SJSA1 (cell line): ENCODE measurements at regions not wholly inside any gene's neighbourhood (a gene's known extent, or its start where the extent isn't known, plus 50 kb on each side); places are given as distances from the start of the nearest gene placed in this dataset.

Experiments used
- DNase-seq, 2 experiments: peaks; one replicate each; pipeline ENCODE4 v3.0.0-alpha.2; 2015 to 2020; ENCODE audit warnings: low spot score in 2 of 2, low read depth in 1 of 2
- H3K27ac ChIP-seq: fragments of 250-450 bp; sonication (Bioruptor Pico); 2 replicates; pipeline ENCODE4 v1.5.1; 2020; ENCODE audit warnings: mild to moderate bottlenecking, moderate library complexity
- H3K27me3 ChIP-seq: fragments of 250-450 bp; sonication (Bioruptor Pico); replicated peaks from 2 replicates; pipeline ENCODE4 v1.5.1; 2020; ENCODE audit warnings: mild to moderate bottlenecking, moderate library complexity
- H3K36me3 ChIP-seq: fragments of 250-450 bp; sonication (Bioruptor Pico); 2 replicates; pipeline ENCODE4 v1.5.1; 2020; ENCODE audit warnings: mild to moderate bottlenecking
- H3K4me1 ChIP-seq: fragments of 250-450 bp; sonication (Bioruptor Pico); replicated peaks from 2 replicates; pipeline ENCODE4 v1.6.1; 2021; ENCODE audit warnings: mild to moderate bottlenecking
- H3K4me3 ChIP-seq: fragments of 250-450 bp; sonication (Bioruptor Pico); 2 replicates; pipeline ENCODE4 v1.5.1; 2020; ENCODE audit warnings: mild to moderate bottlenecking
- H3K9me3 ChIP-seq: fragments of 250-450 bp; sonication (Bioruptor Pico); replicated peaks from 2 replicates; pipeline ENCODE4 v1.5.1; 2020; ENCODE audit warnings: mild to moderate bottlenecking

GRCh38 chr19:30890033-30890432 is 459.2 kb downstream of the TSHZ3 start:
- Histone ChIP-seq H3K4me3 (no peak overlapping the region), H3K27ac (no peak overlapping the region), H3K4me1 (no peaks in the 10 kb centered on the region), H3K36me3 (no peaks in the 10 kb centered on the region), H3K27me3 (peaks cover 2% of the 10 kb centered on the region; the same call in 1 of the 2 replicates), H3K9me3 (no peaks in the 10 kb centered on the region)
- no peak for DNase-seq

DNA sequence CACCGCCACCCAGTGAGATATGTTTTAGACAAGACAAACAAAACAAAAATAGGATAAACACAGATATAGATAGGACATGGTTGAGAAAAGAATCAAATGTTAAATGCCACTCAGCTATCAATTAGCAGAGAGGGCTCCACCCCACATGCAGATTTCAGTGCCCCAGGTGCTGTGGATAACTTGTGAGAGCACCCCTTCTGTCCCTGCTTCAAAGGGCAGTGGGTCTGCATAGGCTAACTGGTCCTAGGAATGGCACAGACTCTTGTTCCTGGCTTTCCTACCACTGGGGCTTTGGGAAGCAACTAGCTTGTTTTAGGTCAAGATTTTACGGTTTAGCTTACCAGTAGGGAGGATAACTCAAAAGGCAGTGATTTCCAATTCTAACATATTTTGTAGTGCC is 460.3 kb downstream of the TSHZ3 start:
- no peaks in the 10 kb centered on the region for H3K4me1 ChIP-seq
- DNase-seq, result no peak
- H3K27ac ChIP-seq, result no peak overlapping the region
- H3K27me3 ChIP-seq, result no peaks in the 10 kb centered on the region; the same call in 1 of the 2 replicates
- H3K9me3 ChIP-seq, result no peaks in the 10 kb centered on the region
- H3K36me3 ChIP-seq, result no peaks in the 10 kb centered on the region
- H3K4me3 ChIP-seq, result no peak overlapping the region

- Histone ChIP-seq H3K4me3 (no peak overlapping the region), H3K27me3 (no peaks in the 10 kb centered on the region), H3K9me3 (no peaks in the 10 kb centered on the region), H3K27ac (no peak overlapping the region), H3K4me1 (no peaks in the 10 kb centered on the region), H3K36me3 (no peaks in the 10 kb centered on the region)
- DNase-seq, result no peak
Observed at GRCh38 chr19:30887042-30887441, 462.2 kb downstream of the TSHZ3 start.

DNA sequence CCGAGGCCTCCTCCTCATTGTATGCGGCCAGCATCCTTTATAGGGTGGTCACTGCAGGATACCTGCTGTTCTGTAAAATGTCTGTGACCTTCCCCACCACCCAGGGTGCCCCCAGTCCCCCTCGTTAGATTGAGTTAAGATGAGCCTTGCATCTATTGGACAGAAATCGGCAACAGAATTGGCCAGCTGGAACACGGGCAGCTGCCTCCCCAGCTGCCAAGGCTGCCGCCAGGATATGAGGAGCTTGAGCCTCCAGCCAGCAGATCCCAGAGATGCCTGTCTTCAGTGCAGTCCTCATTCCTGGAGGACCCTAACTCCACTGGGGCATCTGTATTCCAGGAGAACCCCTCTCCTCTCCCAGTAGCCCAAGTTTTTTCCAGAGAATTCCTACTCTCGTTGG is 463.0 kb downstream of the TSHZ3 start:
- Histone ChIP-seq H3K4me1 (no peaks in the 10 kb centered on the region), H3K9me3 (no peaks in the 10 kb centered on the region), H3K4me3 (no peak overlapping the region), H3K27ac (no peak overlapping the region), H3K27me3 (no peaks in the 10 kb centered on the region), H3K36me3 (no peaks in the 10 kb centered on the region)
- DNase-seq, result no peak

GRCh38 chr19:30884146-30884812 is 465.0 kb downstream of the TSHZ3 start:
- Histone ChIP-seq H3K4me3 (no peak overlapping the region), H3K27ac (no peak overlapping the region), H3K27me3 (no peaks in the 10 kb centered on the region), H3K4me1 (no peaks in the 10 kb centered on the region), H3K9me3 (no peaks in the 10 kb centered on the region), H3K36me3 (no peaks in the 10 kb centered on the region)
- DNase-seq, result no peak

- Histone ChIP-seq H3K4me1 (no peaks in the 10 kb centered on the region), H3K9me3 (no peaks in the 10 kb centered on the region), H3K27ac (no peak overlapping the region), H3K36me3 (no peaks in the 10 kb centered on the region), H3K4me3 (no peak overlapping the region), H3K27me3 (no peaks in the 10 kb centered on the region)
- DNase-seq, result no peak
Observed at GRCh38 chr19:30883071-30883470, 466.2 kb downstream of the TSHZ3 start.

DNA sequence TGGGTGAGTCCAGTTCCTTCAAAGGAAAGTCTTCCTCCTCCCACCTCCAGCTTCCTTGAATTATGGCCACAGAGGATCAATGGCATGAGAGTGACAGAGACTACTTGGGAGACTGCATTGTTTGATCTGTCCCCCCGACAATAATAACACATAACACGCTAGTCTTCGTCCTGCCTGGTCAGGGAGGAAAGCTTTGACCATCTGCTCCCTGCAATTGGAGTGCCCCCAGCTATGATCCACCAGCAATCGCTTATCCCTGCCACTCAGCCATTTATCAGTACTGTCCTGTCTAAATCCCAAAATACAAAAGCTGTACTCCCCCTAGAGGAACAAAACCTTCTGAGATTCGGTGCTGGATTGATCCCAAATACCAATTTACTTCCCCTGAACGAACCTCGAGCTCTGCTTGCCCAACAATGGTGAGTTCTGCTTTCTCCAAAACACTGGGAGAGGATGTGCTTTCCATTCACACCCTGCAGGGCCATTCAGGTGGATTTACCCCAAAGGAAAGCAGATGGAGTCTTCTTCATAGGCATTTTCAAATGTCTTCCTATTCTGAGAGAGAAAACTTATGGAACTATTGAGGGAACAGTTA is 466.7 kb downstream of the TSHZ3 start:
- H3K27me3 ChIP-seq, result no peaks in the 10 kb centered on the region

DNA sequence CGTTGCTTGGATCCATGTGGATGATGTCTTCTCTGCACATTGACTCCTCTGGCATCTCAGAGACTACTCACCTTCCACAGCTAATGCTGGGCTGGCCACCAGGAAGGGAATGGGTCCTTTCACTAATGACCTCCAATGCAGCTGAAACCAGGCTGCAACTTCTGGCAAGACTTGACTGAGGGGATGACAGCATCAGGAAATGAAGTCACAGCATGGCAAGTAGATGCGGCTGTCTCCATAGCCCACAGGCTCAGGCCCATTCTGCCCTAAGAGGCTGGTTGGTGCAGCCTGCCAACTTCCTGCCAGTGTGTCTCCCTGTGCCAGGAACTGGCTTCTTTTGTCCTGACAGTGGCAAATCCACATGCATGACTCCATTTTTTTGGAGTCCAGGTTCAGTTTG is 467.3 kb downstream of the TSHZ3 start:
- H3K27ac ChIP-seq, result no peak overlapping the region
- no peaks in the 10 kb centered on the region for H3K9me3 ChIP-seq
- no peaks in the 10 kb centered on the region for H3K27me3 ChIP-seq
- no peaks in the 10 kb centered on the region for H3K4me1 ChIP-seq
- H3K36me3 ChIP-seq, result no peaks in the 10 kb centered on the region
- no peak for DNase-seq
- H3K4me3 ChIP-seq, result no peak overlapping the region

More for the DNA sequence above, 466.7 kb downstream of the TSHZ3 start:
- H3K4me1 ChIP-seq, result no peaks in the 10 kb centered on the region
- H3K4me3 ChIP-seq, result no peak overlapping the region
- H3K9me3 ChIP-seq, result no peaks in the 10 kb centered on the region
- H3K27ac ChIP-seq, result no peak overlapping the region
- H3K36me3 ChIP-seq, result no peaks in the 10 kb centered on the region
- no peak for DNase-seq

DNA sequence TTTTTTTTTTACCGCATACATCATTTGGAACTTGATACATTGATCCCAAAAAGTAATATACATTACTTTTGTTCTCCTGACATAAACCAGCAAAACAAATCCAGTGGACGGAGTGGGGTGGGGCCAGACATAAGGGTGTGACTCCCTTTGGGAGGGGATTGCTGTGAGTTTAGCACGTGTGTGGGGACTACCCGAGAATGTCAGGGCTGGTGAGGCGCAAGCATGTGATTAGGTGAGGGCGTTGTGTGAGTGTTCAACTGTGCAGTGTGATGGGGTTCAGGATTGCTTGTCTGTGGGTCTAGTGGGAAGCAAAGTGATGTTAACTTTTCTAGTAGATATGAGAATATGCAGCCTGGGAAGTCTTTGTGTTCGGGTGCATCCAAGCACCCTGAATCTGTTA is 468.0 kb downstream of the TSHZ3 start:
- Histone ChIP-seq H3K4me1 (no peaks in the 10 kb centered on the region), H3K27me3 (no peaks in the 10 kb centered on the region), H3K9me3 (no peaks in the 10 kb centered on the region), H3K36me3 (no peaks in the 10 kb centered on the region), H3K27ac (no peak overlapping the region), H3K4me3 (no peak overlapping the region)
- DNase-seq, result no peak

- Histone ChIP-seq H3K4me1 (no peaks in the 10 kb centered on the region), H3K4me3 (no peak overlapping the region), H3K36me3 (no peaks in the 10 kb centered on the region), H3K27me3 (no peaks in the 10 kb centered on the region), H3K27ac (no peak overlapping the region), H3K9me3 (no peaks in the 10 kb centered on the region)
- DNase-seq, result no peak
Observed at GRCh38 chr19:30880551-30880950, 468.7 kb downstream of the TSHZ3 start.

GRCh38 chr19:30880151-30880550 is 469.1 kb downstream of the TSHZ3 start:
- Histone ChIP-seq H3K27ac (no peak overlapping the region), H3K36me3 (no peaks in the 10 kb centered on the region), H3K4me1 (no peaks in the 10 kb centered on the region), H3K9me3 (no peaks in the 10 kb centered on the region), H3K4me3 (no peak overlapping the region), H3K27me3 (no peaks in the 10 kb centered on the region)
- DNase-seq, result no peak

DNA sequence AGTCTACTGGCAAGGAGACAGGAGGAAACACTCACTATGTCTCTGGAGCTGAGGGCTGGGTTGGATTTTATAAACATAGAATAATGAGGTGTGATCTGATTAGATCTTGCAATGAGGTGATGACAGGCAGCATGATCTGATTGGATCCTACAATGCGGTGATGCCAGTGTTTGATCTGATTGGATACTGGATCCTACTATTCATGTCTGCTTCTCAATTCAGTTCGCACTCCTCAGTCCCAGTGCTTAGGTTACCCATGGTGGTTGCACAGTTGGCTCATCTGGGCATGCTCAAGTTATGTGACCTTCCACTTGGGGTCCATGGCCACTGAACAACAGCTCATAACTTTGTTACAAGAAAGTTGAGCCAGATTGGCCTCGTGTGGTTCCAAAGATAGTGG is 469.5 kb downstream of the TSHZ3 start:
- Histone ChIP-seq H3K27me3 (no peaks in the 10 kb centered on the region), H3K4me1 (no peaks in the 10 kb centered on the region), H3K27ac (no peak overlapping the region), H3K9me3 (no peaks in the 10 kb centered on the region), H3K36me3 (no peaks in the 10 kb centered on the region), H3K4me3 (no peak overlapping the region)
- no peak for DNase-seq

DNA sequence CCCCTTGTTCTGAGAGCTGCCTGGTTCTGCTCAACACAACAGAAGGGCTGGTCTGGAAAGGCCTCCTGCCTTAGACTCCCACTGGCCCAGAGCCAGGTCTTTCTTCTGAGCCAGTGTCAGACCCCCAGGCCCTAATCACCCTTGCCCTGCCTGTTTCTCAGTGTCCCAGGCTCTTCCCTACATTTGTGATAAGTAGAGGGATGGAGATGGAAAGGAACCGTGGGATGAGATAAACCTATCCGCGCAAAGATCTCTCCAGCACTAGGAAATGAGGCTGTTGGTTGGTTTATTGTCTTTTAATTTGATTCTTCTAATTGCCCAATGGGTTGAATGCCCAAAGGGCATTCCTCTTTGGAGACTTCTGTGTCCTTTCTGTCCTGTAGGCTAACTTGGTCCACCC is 470.0 kb downstream of the TSHZ3 start:
- no peaks in the 10 kb centered on the region for H3K27me3 ChIP-seq
- H3K27ac ChIP-seq, result no peak overlapping the region
- DNase-seq, result no peak
- no peaks in the 10 kb centered on the region for H3K36me3 ChIP-seq
- no peaks in the 10 kb centered on the region for H3K9me3 ChIP-seq
- H3K4me1 ChIP-seq, result no peaks in the 10 kb centered on the region
- no peak overlapping the region for H3K4me3 ChIP-seq

DNA sequence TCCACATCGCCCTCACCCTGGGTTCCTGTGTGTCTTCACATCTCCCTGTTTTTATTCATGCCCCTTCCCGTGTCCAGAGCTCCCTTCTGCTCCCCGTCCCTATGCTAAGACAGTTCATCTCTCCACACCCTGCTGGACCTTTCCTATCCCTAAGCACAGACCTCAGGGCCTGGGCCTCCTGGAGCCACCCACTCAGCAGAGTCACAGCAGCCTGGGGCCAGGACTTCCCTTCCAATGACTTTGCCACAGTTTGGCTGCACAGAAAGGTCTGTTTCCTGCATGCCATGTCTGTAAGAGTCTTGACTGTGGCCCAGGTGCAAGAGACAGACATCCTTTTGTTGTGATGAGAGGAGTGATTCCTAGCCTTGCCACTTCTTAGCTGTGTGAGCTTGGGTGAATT is 470.7 kb downstream of the TSHZ3 start:
- no peak overlapping the region for H3K27ac ChIP-seq
- no peaks in the 10 kb centered on the region for H3K4me1 ChIP-seq
- H3K27me3 ChIP-seq, result no peaks in the 10 kb centered on the region
- no peaks in the 10 kb centered on the region for H3K9me3 ChIP-seq
- DNase-seq, result no peak
- no peaks in the 10 kb centered on the region for H3K36me3 ChIP-seq
- no peak overlapping the region for H3K4me3 ChIP-seq

DNA sequence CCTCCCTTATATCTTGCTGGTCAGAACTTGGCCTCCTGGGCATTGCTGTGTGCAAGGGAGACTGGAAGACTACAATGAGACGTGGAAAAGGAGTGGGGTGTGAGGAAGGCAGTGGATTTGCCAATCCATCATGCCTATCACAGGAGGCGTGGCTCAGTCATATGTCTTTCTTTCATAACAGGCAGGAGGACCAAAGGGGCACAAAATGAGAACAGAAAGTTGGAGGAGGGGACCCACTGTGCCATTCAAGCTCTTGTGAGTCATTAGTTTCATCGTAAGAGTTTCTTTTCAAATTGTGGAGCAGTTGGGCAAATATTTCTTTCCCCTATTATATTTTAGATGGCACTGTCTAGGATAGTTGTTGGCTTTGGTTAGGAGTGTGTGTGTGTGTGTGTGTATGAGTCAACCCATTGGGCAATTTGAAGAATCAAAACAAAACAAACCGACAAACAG is 471.5 kb downstream of the TSHZ3 start:
- Histone ChIP-seq H3K27me3 (no peaks in the 10 kb centered on the region), H3K27ac (no peak overlapping the region), H3K4me1 (no peaks in the 10 kb centered on the region), H3K9me3 (no peaks in the 10 kb centered on the region), H3K4me3 (no peak overlapping the region), H3K36me3 (no peaks in the 10 kb centered on the region)
- no peak for DNase-seq
